HG02763 (cell line): ENCODE measurements at regions not wholly inside any gene's neighbourhood (a gene's known extent, or its start where the extent isn't known, plus 50 kb on each side); places are given as distances from the start of the nearest gene placed in this dataset.
A peak's percentile ranks its signal among the peaks of the same experiment; 100 is the strongest.
"Not testable (repeated sequence)": the region's sequence is repeated elsewhere in the genome, so short reads cannot be mapped to it uniquely, and the experiment has no call there.

ENCODE experiments used
- ATAC-seq: cut with Tn5 transposase; IDR thresholded peaks from one replicate; pipeline ENCODE4 v1.9.1; 2021; ENCODE audit warnings: mild to moderate bottlenecking, moderate library complexity; ENCODE audit not compliant: unreplicated experiment

- no peak for ATAC-seq
Measured at GRCh38 chr2:8249141-8249540, 432.7 kb upstream of the ID2 start.

GRCh38 chr2:8249769-8250168 is 432.1 kb upstream of the ID2 start:
- ATAC-seq, result no peak

- not testable (repeated sequence) for ATAC-seq
Measured at GRCh38 chr2:8250290-8250689, 431.6 kb upstream of the ID2 start.

- no peak for ATAC-seq
Measured at GRCh38 chr2:8251291-8251690, 430.6 kb upstream of the ID2 start.

- ATAC-seq, result no peak
Measured at GRCh38 chr2:8251856-8252255, 430.0 kb upstream of the ID2 start.

- peak; percentile 75 for ATAC-seq
Measured at GRCh38 chr2:8252997-8253694, 428.7 kb upstream of the ID2 start.

- no peak for ATAC-seq
Measured at GRCh38 chr2:8253781-8254180, 428.1 kb upstream of the ID2 start.

GRCh38 chr2:8254214-8254613 is 427.6 kb upstream of the ID2 start:
- ATAC-seq, result not testable (repeated sequence)

- no peak for ATAC-seq
Measured at GRCh38 chr2:8254791-8255447, 426.9 kb upstream of the ID2 start.

- no peak for ATAC-seq
Measured at GRCh38 chr2:8255448-8255800, 426.4 kb upstream of the ID2 start.

GRCh38 chr2:8256905-8257304 is 425.0 kb upstream of the ID2 start:
- no peak for ATAC-seq

- no peak for ATAC-seq
Measured at GRCh38 chr2:8257502-8257901, 424.4 kb upstream of the ID2 start.

GRCh38 chr2:8258406-8258805 is 423.4 kb upstream of the ID2 start:
- no peak for ATAC-seq

- ATAC-seq, result no peak
Measured at GRCh38 chr2:8259106-8259840, 422.6 kb upstream of the ID2 start.

GRCh38 chr2:8259841-8260178 is 422.0 kb upstream of the ID2 start:
- ATAC-seq, result no peak

- no peak for ATAC-seq
Measured at GRCh38 chr2:8260213-8260612, 421.6 kb upstream of the ID2 start.

- ATAC-seq, result no peak
Measured at GRCh38 chr2:8263901-8264300, 418.0 kb upstream of the ID2 start.

- no peak for ATAC-seq
Measured at GRCh38 chr2:8264981-8265380, 416.9 kb upstream of the ID2 start.

- no peak for ATAC-seq
Measured at GRCh38 chr2:8265476-8266226, 416.2 kb upstream of the ID2 start.

GRCh38 chr2:8266563-8266962 is 415.3 kb upstream of the ID2 start:
- no peak for ATAC-seq

- ATAC-seq, result no peak
Measured at GRCh38 chr2:8267048-8267447, 414.8 kb upstream of the ID2 start.

- ATAC-seq, result no peak
Measured at GRCh38 chr2:8267721-8268120, 414.1 kb upstream of the ID2 start.
